ENCODE measurements at regions not wholly inside any gene's neighbourhood (a gene's known extent, or its start where the extent isn't known, plus 50 kb on each side); places are given as distances from the start of the nearest gene placed in this dataset.

- no peak for DNase-seq
These were observed 128.6 kb upstream of the ELL2 start for GRCh38 chr5:96090215-96090614.

GRCh38 chr5:96088706-96089498 is 127.3 kb upstream of the ELL2 start:
- DNase-seq = no peak

- DNase-seq = no peak
These were observed 126.3 kb upstream of the ELL2 start for GRCh38 chr5:96087939-96088338.

- DNase-seq = no peak
These were observed 123.3 kb upstream of the ELL2 start for GRCh38 chr5:96084874-96085506.

DNA sequence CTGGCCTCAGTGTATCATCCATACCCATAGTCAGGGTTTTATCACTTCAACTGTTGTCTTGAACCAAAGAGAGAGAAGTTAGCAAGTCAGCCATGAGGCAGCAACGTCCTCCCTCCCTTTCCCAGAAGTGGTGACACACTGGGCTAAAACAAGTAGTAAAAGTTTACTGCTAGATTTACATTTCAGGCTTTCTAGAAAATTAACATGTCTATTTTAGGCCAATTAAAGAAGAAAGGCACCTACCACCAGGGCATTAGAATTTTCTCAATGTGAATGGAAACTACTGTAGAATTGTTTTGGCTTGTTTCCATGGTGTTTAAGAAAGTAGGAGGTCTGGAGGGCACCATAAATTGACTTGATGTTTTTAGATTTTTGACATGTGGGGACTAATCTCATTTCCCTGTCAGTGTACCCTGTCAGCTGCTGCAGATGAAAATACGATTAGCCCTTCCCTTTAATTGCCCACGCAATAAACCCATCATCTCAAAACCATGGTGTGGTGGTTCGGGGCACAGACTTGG is 121.8 kb upstream of the ELL2 start:
- DNase-seq = no peak

DNA sequence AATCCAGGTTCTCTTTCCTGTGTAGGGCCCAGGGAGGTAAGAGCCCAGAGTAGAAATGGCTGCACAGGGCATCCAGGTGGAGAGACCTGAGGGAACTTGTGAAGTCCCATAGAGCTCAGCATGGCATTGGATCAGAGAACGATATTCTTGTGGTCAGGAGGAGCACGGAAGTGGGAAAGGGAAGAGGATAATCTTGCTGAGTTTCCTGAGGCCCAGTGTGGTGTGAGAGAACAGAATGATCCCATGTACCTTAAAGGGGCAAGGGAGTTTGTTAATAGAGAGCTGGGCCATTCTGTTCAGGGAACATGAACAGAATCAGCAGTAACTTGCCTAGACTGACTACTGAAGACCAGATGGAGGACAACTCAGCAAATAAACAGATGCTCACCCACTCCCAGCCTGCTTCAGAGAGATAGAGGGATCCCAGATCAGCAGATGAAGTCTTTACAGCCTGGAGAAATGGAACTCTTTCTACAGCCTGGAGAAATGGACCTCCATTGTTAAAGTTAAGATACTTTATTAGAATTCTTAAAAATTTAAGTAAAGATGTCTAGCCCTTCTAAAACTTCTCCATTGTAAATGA is 119.7 kb upstream of the ELL2 start:
- no peak for DNase-seq

DNA sequence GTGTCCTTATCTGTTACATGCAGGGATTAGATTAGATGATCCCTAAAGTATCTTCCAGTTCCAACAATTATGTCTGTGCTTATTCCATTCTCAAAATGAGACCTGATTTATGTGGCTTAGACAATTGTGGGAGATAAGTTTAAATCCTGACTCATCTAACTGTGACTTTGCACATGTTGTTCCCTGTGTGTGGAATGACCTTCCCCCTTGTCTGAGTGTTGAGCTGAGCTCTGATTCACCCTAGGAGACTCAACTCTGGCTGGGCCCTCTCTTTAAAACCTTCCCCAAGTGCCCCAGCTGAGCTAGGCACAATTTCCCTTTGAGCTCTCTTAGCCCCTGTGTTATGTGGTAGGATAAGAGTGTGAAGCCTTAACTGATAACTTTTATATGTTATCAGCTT is 118.9 kb upstream of the ELL2 start:
- DNase-seq = no peak

DNA sequence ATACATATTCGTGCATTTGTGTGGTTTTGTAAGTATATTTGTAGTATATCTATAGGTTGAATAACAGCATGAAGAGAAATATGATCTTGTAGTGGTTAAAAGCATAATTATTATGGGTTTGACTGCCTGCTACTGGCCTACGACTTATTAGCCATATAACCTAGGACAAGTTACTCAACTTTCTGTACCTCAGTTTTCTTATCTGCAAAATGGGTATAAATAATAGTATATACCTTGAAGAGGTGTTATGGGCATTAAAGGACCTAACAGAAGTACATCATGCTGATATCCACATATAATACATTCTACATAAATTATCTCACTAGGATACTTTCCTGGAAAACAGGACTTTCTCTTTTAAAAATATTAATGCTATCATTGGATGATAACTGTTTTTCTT is 118.3 kb upstream of the ELL2 start:
- DNase-seq = no peak

- DNase-seq = no peak
These were observed 117.4 kb upstream of the ELL2 start for GRCh38 chr5:96079075-96079474.

DNA sequence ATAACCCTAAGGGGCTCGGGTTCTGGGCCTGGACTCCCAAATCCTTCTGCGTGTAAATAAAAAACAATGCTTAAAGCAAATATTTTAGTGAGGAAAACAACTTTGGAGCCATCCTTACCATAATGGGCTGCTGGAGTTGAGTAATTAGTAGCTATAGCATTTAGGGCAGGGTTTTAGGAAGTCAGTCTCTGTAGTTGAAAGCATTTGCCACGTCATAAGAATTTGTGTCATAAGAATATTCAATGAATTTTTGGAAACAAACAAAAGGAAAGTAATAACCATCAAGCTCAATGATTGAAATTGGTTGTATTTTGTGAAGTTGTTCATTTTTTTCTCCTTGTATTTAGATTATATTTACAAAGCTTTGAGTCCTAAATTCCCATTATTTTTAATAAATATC is 114.8 kb upstream of the ELL2 start:
- DNase-seq = no peak

DNA sequence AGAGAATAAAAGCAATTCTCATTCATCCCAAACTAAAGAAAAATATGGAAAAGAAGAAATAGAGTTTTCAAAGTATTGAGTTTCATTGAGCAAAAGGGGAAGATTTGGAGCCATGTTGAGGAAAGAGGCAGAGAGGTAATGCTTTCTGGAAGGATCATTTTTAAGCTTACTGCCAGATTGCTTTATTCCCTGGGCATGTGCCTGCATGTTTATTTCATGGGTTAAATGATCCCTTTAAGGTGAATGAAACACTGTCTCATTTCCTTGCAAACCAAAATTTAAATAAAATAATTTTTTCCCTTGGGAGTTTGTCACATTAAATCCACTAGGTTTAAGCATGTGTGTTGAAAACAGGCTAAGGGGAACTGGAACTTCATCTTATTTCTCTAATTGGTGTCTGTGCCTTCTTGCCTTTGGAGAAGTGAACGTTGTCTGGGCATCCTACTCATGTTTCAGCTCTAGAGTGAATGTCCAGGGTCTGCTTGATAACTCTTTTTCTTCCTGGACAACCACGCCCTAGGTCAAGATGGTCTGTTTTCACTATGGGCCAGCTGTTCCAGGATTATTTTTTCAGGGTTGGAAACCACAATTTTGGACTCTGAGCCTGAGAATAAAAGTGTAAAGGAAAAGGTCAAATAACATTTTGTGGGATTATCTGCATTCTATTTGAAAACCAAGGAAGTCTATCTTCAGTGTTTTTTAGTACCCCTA is 114.1 kb upstream of the ELL2 start:
- DNase-seq = no peak

GRCh38 chr5:96074870-96075269 is 113.2 kb upstream of the ELL2 start:
- no peak for DNase-seq

- no peak for DNase-seq
These were observed 112.8 kb upstream of the ELL2 start for GRCh38 chr5:96074460-96074859.

DNA sequence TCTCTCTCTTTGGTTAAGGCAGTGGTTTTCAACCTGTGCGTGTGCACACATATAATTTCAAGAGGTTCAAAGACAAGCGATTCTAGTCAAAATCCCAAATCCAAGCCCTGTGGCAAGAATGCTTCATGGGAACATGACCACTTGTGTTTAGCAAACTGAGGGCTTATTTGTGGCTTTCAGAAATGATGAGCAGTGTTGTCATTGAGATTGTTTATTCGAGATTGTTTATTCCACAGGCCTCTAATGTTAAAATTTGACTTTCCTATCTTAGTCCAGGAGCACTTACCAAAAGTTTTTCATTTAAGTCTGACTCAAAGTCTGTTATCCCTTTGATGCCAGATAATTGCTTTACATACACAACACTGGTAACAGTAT is 111.1 kb upstream of the ELL2 start:
- DNase-seq = no peak

DNA sequence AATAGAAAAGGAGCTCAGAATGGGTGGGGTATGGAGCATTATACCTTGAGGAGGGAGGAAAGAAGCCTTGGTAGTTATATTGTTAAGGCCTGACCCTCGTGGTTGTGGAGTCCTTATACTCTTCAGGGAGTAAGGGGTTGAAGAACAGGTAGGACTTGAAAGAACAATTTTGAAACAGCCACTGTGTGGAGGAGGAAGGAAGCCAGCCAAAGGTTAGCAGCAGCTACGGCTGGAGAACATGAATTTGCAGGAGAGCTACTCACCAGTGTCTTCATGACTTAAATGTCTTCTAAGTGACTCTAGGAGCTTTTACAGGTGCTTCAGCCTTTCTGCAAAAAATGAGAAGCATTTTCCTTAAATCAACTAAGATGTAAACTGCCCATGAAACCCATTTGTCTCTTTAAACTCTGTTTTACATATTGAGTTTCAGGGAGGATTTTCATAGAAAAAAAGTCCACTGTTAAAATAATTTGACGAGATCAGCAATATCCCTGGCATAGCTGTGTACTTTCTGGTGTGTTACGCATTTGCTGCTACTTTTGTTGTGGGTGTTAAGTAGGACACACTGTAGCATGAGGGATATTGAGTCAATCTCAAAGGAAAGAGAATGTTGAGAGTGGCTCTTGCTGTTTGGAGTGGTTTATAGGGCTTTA is 110.6 kb upstream of the ELL2 start:
- DNase-seq = no peak

GRCh38 chr5:96070622-96071225 is 109.1 kb upstream of the ELL2 start:
- DNase-seq = no peak

- DNase-seq = no peak
These were observed 106.4 kb upstream of the ELL2 start for GRCh38 chr5:96067894-96068614.

GRCh38 chr5:96067251-96067650 is 105.6 kb upstream of the ELL2 start:
- DNase-seq = no peak

- no peak for DNase-seq
These were observed 104.7 kb upstream of the ELL2 start for GRCh38 chr5:96066386-96066719.

- no peak for DNase-seq
These were observed 104.2 kb upstream of the ELL2 start for GRCh38 chr5:96065685-96066385.

DNA sequence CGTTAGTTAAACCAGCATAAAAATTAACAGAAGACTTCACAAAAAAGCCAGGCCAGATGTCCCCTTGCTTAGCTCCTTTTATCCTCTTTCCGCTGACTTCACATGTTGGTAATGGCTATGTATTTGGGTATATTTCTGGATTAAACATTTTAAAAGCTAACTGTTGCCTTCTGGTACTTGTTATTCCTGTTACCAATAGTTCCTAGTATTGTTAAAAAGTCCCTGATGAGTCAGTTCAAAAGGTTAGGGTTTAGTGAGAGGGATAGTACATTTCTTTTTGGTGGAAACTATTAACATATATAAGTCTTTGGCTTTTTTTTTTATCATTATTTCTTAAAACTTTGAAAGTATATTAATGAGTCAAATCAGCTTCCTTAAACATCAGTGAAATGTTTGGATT is 103.2 kb upstream of the ELL2 start:
- no peak for DNase-seq

Measured in NCI-H774 (cell line).